ENCODE measurements at regions not wholly inside any gene's neighbourhood (a gene's known extent, or its start where the extent isn't known, plus 50 kb on each side); places are given as distances from the start of the nearest gene placed in this dataset.

DNA sequence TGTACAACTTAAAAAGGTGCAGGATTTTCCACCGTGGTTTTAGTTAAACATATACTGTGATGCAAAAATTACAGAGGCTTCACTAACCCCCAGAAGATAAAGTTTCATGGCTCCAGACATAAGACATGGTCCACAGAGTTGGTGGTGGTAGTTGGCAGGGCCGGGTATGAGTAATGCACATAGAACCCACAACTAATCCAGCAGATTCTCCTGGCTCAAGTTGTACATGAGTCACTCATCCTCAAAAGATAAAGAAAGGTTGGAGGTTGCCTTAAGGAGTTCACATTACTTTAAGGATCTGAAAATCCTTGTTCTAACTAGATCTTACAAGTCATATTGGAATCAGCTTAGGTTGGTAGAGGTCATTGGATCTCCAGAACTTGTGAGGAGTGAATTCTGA is 98.3 kb upstream of the ZBTB20 start:
- Histone ChIP-seq H3K27ac (no peak overlapping the region), H3K4me3 (no peak overlapping the region), H3K9me3 (ENCODE audit: low read depth) (no peaks in the 10 kb centered on the region), H3K4me1 (ENCODE audit: low read depth) (no peaks in the 10 kb centered on the region), H3K36me3 (no peaks in the 10 kb centered on the region), H3K27me3 (no peaks in the 10 kb centered on the region)
- peak in 1 of 2 donors; percentile 93 for DNase-seq (ENCODE audit: low read depth in 1 of 2, low spot score in 1 of 2)
- no peak for TF ChIP-seq CTCF (IDR thresholded peaks at IDR 0.05; ENCODE audit: low read depth, low read length)

- Histone ChIP-seq H3K4me1 (ENCODE audit: low read depth) (no peaks in the 10 kb centered on the region), H3K9me3 (ENCODE audit: low read depth) (no peaks in the 10 kb centered on the region), H3K36me3 (no peaks in the 10 kb centered on the region), H3K27ac (no peak overlapping the region), H3K27me3 (no peaks in the 10 kb centered on the region), H3K4me3 (no peak overlapping the region)
- TF ChIP-seq CTCF (IDR thresholded peaks at IDR 0.05; ENCODE audit: low read depth, low read length): no peak
- DNase-seq (ENCODE audit: low read depth in 1 of 2, low spot score in 1 of 2): peak in 1 of 2 donors; percentile 53
Observed at GRCh38 chr3:115245899-115246298, 98.8 kb upstream of the ZBTB20 start.

DNA sequence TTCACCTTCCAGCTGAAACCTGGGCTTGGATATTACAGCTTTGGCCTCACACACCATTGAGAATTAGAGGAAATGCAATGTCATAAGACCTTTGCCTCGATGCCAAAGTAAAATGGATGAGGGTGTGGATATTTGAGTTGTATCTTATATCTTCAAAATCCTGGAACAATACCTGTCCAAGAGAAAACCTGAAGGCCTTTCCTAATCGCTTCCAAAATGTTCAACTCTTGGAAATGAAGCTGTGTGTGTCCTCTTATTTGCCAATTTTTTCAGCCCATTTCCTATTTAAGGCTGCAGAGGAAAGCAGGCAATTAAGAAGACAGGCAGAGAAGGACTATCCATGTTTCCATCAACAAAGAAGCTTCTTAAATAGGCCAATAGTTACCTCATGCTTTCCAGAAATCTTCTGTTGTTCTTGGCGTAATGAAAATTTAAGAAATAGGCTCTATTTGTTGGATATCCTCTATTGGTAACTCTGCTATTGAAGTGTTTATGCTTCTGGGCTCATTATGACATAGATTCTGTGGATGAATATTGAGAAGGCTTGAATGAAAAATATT is 99.5 kb upstream of the ZBTB20 start:
- no peak for TF ChIP-seq CTCF (IDR thresholded peaks at IDR 0.05; ENCODE audit: low read depth, low read length)
- no peaks in the 10 kb centered on the region for H3K4me1 ChIP-seq (ENCODE audit: low read depth)
- H3K27ac ChIP-seq: no peak overlapping the region
- no peak for DNase-seq (ENCODE audit: low read depth in 1 of 2, low spot score in 1 of 2)
- no peaks in the 10 kb centered on the region for H3K9me3 ChIP-seq (ENCODE audit: low read depth)
- H3K4me3 ChIP-seq: no peak overlapping the region
- no peaks in the 10 kb centered on the region for H3K36me3 ChIP-seq
- H3K27me3 ChIP-seq: no peaks in the 10 kb centered on the region

GRCh38 chr3:115248274-115248673 is 101.2 kb upstream of the ZBTB20 start:
- Histone ChIP-seq H3K4me3 (no peak overlapping the region), H3K27ac (no peak overlapping the region), H3K9me3 (ENCODE audit: low read depth) (no peaks in the 10 kb centered on the region), H3K4me1 (ENCODE audit: low read depth) (no peaks in the 10 kb centered on the region), H3K36me3 (no peaks in the 10 kb centered on the region), H3K27me3 (no peaks in the 10 kb centered on the region)
- DNase-seq (ENCODE audit: low read depth in 1 of 2, low spot score in 1 of 2): peak in 1 of 2 donors; percentile 18
- no peak for TF ChIP-seq CTCF (IDR thresholded peaks at IDR 0.05; ENCODE audit: low read depth, low read length)

DNA sequence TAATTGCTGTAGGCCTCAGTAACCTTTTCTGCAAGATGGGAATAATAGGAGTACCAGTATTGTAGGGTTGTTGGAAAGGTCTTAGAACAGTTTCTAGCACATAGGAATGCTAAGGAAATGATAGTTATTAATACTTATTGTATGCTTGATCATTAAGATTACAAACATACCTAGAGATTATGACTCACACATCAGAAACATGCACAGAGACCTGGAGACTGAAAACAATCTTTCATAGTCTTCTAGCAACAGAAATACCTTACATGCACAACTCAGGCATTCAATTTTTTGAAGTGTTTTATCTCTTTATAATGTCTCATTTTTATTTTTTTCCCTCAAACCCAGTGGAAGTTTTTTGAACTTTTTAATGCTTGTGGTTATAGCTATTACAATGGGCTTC is 104.4 kb upstream of the ZBTB20 start:
- no peaks in the 10 kb centered on the region for H3K27me3 ChIP-seq
- no peak for DNase-seq (ENCODE audit: low read depth in 1 of 2, low spot score in 1 of 2)
- no peaks in the 10 kb centered on the region for H3K4me1 ChIP-seq (ENCODE audit: low read depth)

More for the DNA sequence above, 104.4 kb upstream of the ZBTB20 start:
- no peak for TF ChIP-seq CTCF (IDR thresholded peaks at IDR 0.05; ENCODE audit: low read depth, low read length)
- H3K4me3 ChIP-seq: no peak overlapping the region
- H3K27ac ChIP-seq: no peak overlapping the region
- no peaks in the 10 kb centered on the region for H3K9me3 ChIP-seq (ENCODE audit: low read depth)
- H3K36me3 ChIP-seq: no peaks in the 10 kb centered on the region

Data from cardiac muscle cell (in vitro differentiated cells and primary cell).